NCI-H2196 (cell line): ENCODE measurements at regions not wholly inside any gene's neighbourhood (a gene's known extent, or its start where the extent isn't known, plus 50 kb on each side); places are given as distances from the start of the nearest gene placed in this dataset.
"Not testable (repeated sequence)": the region's sequence is repeated elsewhere in the genome, so short reads cannot be mapped to it uniquely, and the experiment has no call there.

Experiments
- DNase-seq: peaks from one replicate; lab custom pipeline; 2025; ENCODE audit not compliant: unreplicated experiment; lab: John Stamatoyannopoulos, UW

DNA sequence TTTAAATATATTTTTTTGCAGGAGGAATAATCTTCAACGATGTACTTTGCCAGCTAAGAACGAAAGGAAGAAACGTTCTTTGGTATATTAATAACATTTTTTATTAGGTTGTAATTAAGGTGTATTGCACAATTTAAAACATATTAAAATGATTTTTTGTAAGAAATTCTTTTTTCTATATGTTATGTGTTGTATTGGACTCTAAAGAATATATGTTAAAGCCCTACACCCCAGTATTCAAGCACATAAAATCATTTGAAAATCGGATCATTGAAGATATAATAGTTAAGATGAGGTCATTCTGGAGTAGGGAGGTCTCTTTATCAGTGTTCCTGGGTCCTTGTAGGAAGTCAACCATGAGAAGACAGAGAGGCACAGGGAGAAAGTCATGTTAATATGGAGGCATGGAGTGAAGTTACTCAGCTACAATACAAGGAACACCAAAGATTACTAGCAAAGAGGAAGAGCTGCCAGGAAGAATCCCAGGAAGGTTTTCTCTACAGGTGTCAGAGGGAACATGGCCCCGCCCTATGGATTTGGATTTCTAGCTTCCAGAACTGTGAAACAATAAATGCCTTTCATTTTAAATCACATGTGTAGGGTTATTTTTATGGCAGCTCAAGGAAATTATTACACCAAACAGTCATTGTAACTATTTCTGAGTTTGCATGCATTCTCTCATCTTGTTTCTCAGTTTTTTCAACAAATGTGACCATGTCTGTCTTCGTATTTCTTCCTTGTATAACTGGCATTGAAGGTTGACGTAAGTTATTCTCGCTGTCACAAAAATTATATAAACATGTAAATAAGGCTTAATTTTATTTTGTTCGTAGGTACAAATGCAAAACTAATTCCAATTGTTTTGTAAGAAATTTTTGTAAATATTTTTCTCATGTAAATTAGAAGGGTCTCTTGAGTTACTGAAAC, 75.4 kb upstream of the VPREB1 start:
- no peak for DNase-seq

DNA sequence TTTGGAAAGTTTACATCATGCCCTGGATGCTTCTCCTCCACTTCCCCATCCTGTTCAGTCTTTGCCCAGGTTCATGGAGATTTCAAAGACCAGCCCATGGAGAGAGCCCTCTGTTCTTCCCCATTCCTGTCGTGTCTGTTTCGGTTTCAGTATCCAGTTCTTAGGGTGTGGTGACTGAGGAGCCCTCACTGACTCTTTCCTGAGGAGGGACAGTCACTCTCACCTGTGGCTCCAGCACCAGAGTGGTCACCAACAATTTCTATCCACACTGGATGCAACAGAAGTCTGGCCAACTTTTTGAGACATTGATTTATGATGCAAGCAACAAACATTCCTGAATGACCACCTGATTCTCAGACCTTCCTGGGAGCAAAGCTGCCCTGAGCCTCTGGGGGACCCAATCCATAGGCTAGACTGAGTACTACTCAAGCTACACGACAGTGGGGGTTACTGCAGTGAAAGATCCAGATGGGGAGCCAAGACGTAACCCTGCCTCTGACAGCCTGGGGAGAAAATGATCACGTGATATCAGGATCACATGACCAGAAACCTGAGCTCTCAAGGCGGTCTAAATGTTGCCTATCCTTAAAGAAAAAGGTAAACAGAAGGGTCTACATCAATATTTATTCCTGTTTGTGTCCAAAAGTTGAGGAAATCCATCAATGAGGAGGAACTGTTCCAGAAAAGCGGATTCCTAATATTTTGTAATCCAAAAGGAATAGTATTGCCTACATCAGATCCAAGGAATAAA, 76.2 kb upstream of the VPREB1 start:
- no peak for DNase-seq

DNA sequence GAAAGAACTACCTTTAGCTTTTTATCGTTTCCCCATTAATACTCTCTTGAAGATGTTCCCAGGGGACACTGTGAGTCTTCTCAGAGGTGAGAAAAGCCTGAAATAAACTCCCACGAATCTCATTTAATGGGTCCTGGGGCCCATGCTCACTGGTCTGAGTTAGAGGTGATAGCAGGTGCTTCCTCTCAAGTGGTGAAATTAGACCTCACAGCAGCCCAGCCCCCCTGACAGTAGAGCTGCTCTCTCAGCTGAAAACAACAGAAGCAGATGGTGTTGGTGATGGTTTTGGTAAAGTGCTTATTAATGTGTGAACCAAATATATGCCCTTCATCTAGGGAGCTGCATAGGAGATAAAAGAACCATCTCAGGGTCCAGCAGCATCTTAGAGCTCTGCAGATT, 76.8 kb upstream of the VPREB1 start:
- DNase-seq, result no peak

DNA sequence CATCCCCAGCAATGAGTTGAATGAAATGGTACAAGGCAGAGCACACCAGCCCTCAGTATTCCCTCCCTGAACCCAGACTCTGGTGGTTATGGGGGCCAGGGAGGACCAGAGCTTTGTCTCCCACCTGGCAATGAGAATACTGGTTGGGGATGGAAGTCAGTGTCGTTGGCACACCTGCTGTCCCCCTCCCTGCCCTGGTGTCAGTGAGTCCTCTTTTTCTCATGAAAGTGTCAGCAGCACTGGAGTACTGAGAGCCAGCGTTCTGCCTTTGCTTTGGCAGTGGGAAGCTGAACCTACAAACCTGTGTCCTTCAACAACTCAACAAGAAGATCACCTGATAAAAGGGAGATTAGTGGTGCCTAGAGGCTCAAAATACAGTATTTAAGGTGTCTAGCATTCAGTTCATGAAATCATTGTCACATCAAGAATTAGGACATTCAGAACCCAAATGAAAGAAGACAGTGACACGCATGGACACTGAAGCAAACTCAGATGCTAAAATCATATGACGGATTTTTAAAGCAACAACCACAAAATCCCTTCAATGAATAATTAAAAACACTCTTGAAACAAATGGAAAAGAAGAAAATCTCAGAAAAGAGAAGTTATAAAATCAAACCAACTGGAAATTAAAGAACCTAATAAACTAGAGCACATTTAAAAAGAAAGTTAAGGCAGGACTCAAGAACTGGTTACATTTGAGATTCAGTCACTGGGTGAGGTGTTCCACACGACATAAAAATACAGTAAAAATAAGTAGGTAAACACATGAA, 77.5 kb upstream of the VPREB1 start:
- no peak for DNase-seq

DNA sequence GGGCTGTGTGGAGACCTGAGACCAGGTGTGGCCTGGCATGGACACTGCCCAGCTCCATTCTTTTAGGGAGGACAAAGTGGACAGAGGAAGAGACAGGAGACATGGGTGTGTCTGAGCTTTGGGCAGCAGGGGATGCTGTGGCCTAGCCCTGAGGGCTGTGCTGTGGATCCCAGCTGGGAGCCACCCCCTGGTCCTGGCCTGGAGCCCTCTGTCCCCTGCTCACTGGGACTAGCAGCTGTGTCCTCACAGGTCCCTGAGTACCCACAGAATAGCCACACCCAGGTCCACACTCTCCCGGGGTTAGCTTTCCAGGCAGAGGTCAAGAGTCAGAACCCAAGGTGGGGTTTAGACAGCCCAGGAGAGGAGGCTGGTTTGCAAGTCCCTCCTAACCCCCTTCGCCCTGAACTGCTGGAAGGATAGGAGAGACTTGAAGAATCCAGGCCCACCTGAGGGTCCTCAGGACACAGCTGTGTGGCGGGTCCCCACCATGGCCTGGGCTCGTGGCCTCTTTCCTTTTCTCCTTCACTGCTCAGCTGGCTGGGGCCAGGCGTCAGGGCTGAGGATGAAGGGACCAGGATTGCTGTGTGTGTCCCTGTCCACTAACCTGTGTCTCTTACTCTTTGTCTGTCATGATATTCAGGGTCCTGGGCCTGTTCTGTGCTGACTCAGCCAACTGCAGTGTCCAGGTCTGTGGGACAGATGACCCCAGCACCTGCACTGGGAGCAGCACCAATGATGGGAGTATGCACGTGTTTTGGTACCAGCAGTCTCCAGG, 78.5 kb upstream of the VPREB1 start:
- no peak for DNase-seq

DNA sequence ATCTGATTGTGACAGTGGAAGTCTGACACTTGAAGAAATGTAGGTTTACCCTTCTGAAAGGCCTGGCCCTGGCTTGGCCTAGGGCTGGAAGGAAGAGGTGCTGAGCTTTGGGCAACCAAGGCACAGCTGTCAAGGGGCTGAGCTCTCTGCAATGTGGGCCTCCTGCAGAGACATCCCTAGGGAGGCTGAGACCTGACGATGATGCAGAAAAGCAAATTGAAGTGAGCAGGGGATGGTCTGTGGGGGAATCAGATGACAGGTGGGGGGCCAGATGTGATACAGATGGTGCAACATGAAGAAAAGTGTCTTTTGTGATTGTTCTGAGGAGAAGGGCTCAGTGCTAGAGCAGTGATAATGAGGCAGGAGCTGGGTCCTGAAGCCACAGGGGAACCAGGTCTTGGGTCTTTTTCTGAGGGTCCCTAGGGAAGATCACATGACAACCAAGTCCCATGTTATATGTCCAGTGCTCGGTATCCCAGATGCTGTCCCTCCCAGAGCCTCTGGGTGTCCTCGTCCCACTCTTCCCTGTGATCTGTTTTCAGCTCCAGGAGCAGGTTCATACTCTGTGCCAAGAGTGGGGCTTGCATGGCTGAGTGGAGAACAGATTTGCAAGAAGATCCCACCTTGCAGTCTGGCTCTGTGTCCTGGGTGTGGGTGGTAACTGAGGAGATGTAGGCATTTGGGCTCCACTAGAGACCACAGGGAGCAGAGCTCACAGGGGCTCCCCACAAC, 79.9 kb upstream of the VPREB1 start:
- DNase-seq, result no peak

DNA sequence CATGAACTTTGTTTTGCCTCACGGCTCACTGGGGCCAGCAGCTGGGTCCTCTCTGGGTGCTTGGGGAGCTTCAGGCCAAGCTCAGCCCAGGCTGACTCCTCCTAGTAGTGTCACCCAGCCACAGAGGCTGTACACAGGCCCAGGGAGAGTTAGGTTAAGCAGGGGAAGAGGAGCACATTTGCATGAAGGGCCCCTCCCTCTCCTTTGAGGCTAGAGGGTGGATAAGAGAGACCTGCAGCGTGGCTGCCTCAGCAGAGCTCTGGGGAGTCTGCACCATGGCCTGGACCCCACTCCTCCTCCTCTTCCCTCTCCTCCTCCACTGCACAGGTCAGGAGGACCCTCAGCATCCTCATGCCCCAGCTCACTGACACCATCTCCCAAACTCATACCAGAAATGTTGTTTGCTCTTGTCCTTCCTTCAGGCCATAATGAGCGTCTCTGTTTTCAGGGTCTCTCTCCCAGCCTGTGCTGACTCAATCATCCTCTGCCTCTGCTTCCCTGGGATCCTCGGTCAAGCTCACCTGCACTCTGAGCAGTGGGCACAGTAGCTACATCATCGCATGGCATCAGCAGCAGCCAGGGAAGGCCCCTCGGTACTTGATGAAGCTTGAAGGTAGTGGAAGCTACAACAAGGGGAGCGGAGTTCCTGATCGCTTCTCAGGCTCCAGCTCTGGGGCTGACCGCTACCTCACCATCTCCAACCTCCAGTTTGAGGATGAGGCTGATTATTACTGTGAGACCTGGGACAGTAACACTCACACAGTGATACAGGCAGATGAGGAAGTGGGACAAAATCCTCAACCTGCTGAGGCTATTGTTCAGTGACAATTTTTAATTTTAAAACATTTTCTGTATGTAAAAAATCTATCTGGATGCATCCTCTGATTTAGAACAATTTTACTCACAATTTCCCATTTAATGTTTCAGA, 82.4 kb upstream of the VPREB1 start:
- no peak for DNase-seq

DNA sequence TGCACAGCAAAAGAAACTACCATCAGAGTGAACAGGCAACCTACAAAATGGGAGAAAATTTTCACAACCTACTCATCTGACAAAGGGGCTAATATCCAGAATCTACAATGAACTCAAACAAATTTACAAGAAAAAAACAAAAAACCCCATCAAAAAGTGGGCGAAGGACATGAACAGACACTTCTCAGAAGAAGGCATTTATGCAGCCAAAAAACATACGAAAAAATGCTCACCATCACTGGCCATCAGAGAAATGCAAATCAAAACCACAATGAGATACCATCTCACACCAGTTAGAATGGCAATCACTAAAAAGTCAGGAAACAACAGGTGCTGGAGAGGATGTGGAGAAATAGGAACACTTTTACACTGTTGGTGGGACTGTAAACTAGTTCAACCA, 83.8 kb upstream of the VPREB1 start:
- DNase-seq, result not testable (repeated sequence)

DNA sequence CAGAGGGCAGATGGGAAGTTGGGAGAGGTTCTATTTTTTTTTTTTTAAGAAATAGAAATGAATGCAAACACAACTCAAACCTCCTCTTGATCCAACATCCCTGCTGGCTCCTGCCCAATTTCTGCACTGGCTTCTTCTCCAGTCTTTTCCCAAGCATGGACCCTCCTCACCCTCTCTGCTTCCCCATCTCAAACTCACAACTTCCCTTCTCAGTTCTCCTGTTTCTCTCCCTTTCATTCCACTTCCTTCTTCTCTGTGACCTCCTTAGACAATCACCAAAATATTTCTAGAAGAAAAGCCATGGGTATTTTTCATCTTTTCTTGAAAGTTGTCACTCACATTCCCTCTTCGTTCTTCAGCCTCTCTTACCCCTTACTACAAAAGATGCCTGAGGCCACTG, 85.2 kb upstream of the VPREB1 start:
- no peak for DNase-seq

DNA sequence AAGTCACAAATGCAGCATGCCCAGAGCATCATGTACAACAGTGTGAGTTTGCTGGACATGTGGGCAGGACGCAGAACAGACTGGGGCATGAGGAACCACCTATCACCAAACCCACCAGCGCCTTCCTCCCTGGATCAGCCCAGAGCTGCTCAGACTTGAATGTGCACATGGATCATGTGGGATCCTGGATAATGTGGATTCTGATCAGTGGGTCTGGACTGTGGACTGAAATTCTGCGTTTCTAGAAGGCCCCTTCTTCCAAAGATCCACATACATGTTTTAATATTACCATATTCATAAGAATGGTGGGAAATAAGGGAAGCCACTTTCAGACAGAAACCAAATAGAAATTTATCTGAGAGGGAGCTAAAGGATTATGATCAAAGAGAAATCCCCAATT, 85.6 kb upstream of the VPREB1 start:
- no peak for DNase-seq

DNA sequence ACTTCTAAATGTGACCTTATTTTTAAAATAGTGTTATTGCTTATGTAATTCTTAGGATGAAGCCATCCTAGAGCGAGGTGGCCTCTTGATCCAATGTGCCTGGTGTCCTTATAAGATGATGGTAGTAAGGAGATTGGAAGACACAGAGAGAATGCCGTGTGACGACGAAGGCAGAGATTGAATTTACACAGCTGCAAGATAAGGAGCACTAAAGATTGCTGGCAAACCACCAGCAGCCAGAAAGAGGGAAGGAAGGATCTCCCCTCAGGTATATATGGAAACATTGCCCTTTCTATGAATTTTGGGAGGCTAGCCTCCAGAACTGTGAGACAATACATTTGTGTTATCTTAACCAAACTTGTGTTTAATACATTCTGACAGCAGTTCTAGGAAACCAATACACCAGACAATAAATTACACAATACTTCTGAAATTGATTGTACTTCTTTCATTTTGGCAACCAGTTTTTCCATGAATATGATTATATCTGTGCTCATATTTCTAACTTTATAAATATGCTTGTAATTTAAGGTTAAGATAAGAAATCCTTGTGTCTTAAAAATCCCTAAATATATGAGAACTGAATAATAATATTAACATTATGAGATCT, 86.3 kb upstream of the VPREB1 start:
- DNase-seq, result no peak

DNA sequence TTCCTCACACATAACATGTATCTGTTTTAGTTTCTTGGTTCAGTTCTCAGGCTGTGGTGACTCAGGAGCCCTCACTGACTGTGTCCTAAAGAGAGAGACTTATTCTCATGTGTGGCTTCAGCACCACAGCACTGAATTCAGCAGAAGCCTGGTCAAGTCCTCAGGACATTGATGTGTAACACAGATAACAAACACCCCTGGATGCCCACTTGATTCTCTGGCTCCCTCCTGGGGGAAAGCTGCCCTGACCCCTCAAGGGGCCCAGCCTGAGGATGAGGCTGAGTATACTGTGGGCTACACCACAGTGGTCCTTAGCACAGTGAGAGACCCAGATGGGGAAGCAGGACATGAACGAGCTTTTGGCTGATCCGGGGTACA, 87.2 kb upstream of the VPREB1 start:
- DNase-seq, result no peak

DNA sequence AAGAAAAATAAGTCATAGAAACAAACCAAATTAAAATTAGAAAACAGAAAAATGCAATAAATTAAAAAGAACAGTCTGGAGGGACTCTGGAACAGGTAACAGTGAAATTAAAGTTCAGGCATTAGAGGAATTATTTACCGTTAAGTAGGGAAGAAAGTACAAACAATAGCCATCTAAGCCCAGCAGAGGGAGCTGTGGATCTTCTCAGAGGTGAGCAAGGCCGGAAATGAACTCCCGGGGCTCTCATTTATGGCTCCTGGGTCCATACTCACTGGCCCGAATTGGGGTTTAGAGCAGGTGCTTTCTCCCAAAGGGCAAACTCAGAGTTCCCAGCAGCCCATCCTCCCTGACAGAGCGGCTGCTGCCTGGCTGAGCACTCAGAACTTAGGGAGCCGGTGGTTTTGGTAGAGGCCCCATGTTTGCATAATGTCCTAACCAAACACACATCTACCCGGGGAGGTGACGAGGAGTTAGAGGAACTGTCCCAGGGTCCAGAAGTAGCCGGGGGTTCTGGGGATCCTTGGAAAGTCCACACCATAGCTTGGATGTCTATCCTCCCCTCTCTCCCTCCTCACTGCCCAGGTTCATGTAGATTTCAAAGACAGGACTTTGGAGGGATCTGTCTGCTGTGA, 87.8 kb upstream of the VPREB1 start:
- peak; percentile 37 for DNase-seq

DNA sequence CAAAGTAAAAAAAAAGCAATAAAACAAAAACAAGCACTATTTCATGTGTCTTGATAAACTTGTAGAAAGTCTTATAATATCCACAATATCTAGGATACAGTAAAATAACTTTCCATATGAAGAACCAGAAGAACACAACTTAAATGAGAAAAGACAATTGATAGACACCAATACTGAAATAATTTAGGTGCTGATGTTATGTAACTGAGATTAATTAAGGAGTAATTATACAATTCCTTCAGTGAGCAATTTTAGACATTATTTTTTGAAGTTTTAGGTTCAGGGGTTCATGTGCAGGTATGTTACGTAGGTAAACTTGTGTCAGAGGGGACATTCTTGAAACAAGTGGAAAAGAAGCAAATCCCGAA, 88.3 kb upstream of the VPREB1 start:
- no peak for DNase-seq

DNA sequence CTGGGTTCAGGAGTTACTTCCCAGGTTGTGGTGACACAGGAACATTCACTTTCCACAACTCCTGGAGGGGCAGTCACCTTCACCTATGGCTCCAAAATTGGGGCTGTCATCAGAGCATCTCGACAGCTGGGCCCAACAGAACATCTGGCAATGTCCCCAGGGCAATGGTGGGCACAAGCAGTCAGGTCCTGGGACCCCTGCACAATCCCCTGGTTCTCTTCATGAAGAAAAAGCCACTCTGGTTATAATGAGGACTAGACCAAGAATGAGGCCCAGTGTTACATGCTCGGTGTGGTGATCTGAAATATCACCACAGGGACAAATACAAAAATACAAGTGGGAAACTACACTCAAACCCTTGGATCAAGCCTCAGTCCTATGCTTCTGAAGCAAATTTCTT, 89.0 kb upstream of the VPREB1 start:
- DNase-seq, result no peak

DNA sequence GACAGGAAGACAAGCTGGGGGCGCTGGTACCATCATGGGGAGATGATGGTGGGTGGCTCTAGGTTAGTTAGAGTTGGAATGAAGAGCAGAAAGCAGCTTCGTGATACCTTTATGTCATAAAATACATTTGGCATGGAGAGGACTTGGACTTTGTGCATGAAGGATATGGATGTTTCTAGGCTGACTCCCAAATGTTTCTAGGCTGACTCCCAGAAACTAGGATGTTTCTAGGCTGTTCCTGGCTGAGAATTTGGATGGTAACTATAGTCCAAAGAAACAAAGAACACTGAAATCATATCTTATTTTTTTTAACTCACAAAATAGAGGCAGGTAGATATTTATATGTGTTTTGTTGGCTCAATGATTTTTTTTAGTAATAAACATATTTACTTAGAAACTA, 89.4 kb upstream of the VPREB1 start:
- no peak for DNase-seq

DNA sequence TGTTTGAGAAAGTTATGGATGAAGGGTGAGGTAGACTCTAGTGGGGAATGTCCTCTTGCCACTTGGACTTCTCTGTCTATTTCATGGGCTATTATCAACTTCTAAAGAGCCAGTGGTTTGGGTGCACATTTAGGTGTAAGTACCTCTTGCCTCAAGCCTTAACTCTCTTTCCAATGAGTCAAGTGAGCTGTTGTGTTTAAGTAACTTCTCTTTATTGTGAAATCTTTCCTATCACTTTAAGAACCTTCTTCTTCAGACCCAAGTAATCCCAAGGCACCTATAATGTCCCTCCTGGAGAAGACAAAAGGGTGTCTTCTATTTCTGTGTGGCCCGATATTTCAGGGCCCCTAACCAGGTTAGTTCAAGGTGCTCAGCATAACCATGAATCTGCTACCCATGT, 90.5 kb upstream of the VPREB1 start:
- DNase-seq, result no peak

DNA sequence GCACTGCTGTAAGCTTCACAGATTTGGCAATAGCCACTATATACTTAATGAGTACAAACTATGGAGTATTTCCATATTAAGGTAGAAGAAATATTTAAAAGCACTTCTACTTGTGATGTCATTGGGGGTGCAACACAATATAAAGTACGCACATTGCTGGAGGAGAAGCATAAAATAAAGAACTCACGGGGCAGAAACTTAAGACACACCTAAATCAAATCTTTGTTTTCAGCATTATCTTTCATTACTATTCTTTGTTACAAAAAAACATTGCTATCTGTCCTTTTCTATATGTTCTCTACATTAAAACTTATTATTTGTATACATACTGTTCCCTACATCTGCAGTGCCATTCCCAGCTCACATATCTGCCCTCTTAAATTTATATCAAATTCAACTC, 93.3 kb upstream of the VPREB1 start:
- no peak for DNase-seq
